ENCODE measurements at regions not wholly inside any gene's neighbourhood (a gene's known extent, or its start where the extent isn't known, plus 50 kb on each side); places are given as distances from the start of the nearest gene placed in this dataset.

GRCh38 chr2:220127876-220128275, 500.4 kb downstream of the SLC4A3 start:
- no peaks in the 10 kb centered on the region for H3K36me3 ChIP-seq (ENCODE audit: control insufficient read depth in 2 of 2, insufficient read depth in 1 of 2, low read length in 2 of 2)
- ChIA-PET POLR2A (no interaction called here), CTCF (interaction anchor here (0.6 kb wide), 1 partner anchor 20 kb away, joined by 3 read pairs; no protein-coding TSS in a partner anchor)
- H3K9me3 ChIP-seq (ENCODE audit: control insufficient read depth, insufficient read depth, low read depth, low read length), result peaks cover 4% of the 10 kb centered on the region
- no peak overlapping the region for H3K4me3 ChIP-seq (ENCODE audit: low read depth, low read length)
- TF ChIP-seq ZBTB49 (tag by site-specific recombination; IDR thresholded peaks at IDR 0.05; ENCODE audit: low read depth) (no peak), SCRT2 (tag by site-specific recombination; IDR thresholded peaks at IDR 0.05) (no peak), ZNF843 (tag by site-specific recombination; IDR thresholded peaks at IDR 0.05) (no peak), ZNF513 (tag by site-specific recombination; IDR thresholded peaks at IDR 0.05) (no peak), ZNF521 (tag by site-specific recombination; IDR thresholded peaks at IDR 0.05) (no peak), ZNF747 (tag by site-specific recombination; IDR thresholded peaks at IDR 0.05) (no peak), ZNF175 (tag by site-specific recombination; IDR thresholded peaks at IDR 0.05) (no peak), KLF8 (tag by site-specific recombination; IDR thresholded peaks at IDR 0.05) (no peak), ZNF707 (tag by site-specific recombination; IDR thresholded peaks at IDR 0.05) (no peak), KLF16 (tag by site-specific recombination; IDR thresholded peaks at IDR 0.05) (no peak), ZNF549 (tag by site-specific recombination; IDR thresholded peaks at IDR 0.05) (no peak), ZNF654 (tag by site-specific recombination; IDR thresholded peaks at IDR 0.05; ENCODE audit: low read depth) (no peak), ZNF830 (tag by site-specific recombination; IDR thresholded peaks at IDR 0.05; ENCODE audit: low read depth) (no peak), MYNN (tag by site-specific recombination; IDR thresholded peaks at IDR 0.05; ENCODE audit: borderline replicate concordance) (no peak), ZNF544 (tag by site-specific recombination; IDR thresholded peaks at IDR 0.05) (no peak), ZBTB21 (tag by site-specific recombination; IDR thresholded peaks at IDR 0.05) (no peak), ZNF362 (tag by site-specific recombination; IDR thresholded peaks at IDR 0.05) (no peak), ZNF514 (tag by site-specific recombination; IDR thresholded peaks at IDR 0.05) (no peak), ZNF660 (tag by site-specific recombination; IDR thresholded peaks at IDR 0.05) (no peak), PRDM1 (tag by site-specific recombination; IDR thresholded peaks at IDR 0.05) (no peak)
- no peak overlapping the region for H3K27ac ChIP-seq (ENCODE audit: extremely low read depth, low read depth, low read length)
- no peaks in the 10 kb centered on the region for H3K4me1 ChIP-seq (ENCODE audit: control insufficient read depth, insufficient read depth, low read length)

- CTCF ChIA-PET, result interaction anchor here (0.6 kb wide), 1 partner anchor 13 kb away, joined by 3 read pairs; no protein-coding TSS in a partner anchor
- POLR2A ChIA-PET, result interaction anchor here (0.7 kb wide), 1 partner anchor 1245 kb away, joined by 4 read pairs; no protein-coding TSS in a partner anchor
- H3K9me3 ChIP-seq (ENCODE audit: control insufficient read depth, insufficient read depth, low read depth, low read length), result peaks cover 4% of the 10 kb centered on the region
- no peak overlapping the region for H3K27ac ChIP-seq (ENCODE audit: extremely low read depth, low read depth, low read length)
- H3K4me3 ChIP-seq (ENCODE audit: low read depth, low read length), result no peak overlapping the region
- H3K36me3 ChIP-seq (ENCODE audit: control insufficient read depth in 2 of 2, insufficient read depth in 1 of 2, low read length in 2 of 2), result no peaks in the 10 kb centered on the region
- H3K4me1 ChIP-seq (ENCODE audit: control insufficient read depth, insufficient read depth, low read length), result no peaks in the 10 kb centered on the region
- TF ChIP-seq ZNF148 (tag by site-specific recombination; IDR thresholded peaks at IDR 0.05; ENCODE audit: borderline replicate concordance), result no peak
- peak; percentile 78 for TF ChIP-seq GLIS1 (tag by site-specific recombination; IDR thresholded peaks at IDR 0.05)
- no peak for TF ChIP-seq ZNF184 (tag by site-specific recombination; IDR thresholded peaks at IDR 0.05)
- 0 out of 2 replicates have a peak, but pooled peaks have one; percentile 7 for TF ChIP-seq PRDM6 (tag by site-specific recombination; IDR thresholded peaks at IDR 0.05)
- TF ChIP-seq ZNF792 (tag by site-specific recombination; IDR thresholded peaks at IDR 0.05), result no peak
- no peak for TF ChIP-seq ZNF280C (tag by site-specific recombination; IDR thresholded peaks at IDR 0.05)
These were observed 502.0 kb downstream of the SLC4A3 start for GRCh38 chr2:220129391-220129790.
